Fibroblast of the conjunctiva (primary cell): ENCODE measurements at regions not wholly inside any gene's neighbourhood (a gene's known extent, or its start where the extent isn't known, plus 50 kb on each side); places are given as distances from the start of the nearest gene placed in this dataset.
"Not testable (repeated sequence)": the region's sequence is repeated elsewhere in the genome, so short reads cannot be mapped to it uniquely, and the experiment has no call there.

Experiments used
- DNase-seq: peaks from one replicate; pipeline ENCODE4 v3.0.0-alpha.2; 2010; ENCODE audit warnings: low read depth

- DNase-seq = no peak
Measured at GRCh38 chr4:155032521-155033229, 175.8 kb upstream of the NPY2R start.

- no peak for DNase-seq
Measured at GRCh38 chr4:155033604-155034003, 174.8 kb upstream of the NPY2R start.

DNA sequence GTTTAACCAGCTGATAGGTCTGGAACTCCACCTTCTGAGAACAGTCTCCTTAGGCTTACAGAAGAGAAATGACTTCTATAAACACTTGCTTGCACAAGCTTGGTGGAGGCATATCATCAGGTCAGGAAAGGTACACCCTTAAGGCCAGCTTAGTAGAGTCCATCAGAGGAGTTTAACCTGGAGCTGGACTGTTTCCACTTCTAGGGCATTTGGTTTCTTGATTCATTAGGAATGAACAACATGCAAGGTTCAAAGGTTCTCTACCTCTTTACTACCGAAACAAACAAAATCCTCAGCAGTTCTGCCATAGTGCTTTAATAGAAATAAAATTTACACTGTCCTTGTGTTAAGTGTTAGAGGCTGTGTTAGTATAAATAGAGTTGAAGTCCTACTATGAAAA, 171.4 kb upstream of the NPY2R start:
- no peak for DNase-seq

GRCh38 chr4:155038459-155038858, 170.0 kb upstream of the NPY2R start:
- no peak for DNase-seq

DNA sequence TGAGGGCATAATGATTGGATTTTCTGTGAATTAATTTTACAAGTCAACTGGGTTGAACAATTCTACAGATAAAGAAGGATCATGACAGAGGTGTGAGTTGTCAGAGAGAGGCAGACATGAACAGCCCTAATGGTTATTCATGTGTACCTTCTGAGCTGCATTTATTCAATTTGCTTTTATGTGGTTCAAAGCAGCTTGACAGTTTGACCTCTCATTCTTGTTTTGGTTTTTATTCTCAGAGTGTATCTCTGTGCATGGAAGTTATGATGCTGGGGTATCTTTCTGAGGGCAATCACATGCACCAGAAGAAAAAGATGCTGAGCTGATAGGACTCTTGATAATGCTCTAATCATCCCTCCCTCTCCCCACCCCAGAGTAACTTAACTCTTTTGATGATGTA, 169.3 kb upstream of the NPY2R start:
- no peak for DNase-seq

DNA sequence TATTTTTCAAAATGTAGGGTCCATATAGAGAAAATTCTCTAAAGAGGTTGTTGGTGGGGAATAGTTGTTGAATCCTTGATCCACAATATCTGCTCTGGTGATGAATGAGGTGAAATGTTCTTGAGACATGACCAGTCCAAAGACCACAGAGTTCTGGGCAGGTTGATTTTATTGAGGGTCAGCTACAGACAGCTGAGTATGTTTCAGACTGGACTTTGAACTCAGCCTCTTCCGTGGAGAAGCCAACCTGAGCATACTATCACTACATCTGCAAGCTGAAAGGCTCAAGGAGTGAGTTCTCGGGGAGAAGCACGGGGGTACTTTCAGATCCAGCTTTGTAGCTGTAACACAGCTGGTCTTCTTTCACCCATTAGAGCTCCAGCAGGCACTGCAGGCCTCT, 168.4 kb upstream of the NPY2R start:
- DNase-seq = no peak

- DNase-seq = peak; percentile 35
Measured at GRCh38 chr4:155042014-155042413, 166.4 kb upstream of the NPY2R start.

- not testable (repeated sequence) for DNase-seq
Measured at GRCh38 chr4:155044251-155044650, 164.2 kb upstream of the NPY2R start.

- DNase-seq = peak; percentile 10
Measured at GRCh38 chr4:155047755-155048154, 160.7 kb upstream of the NPY2R start.

DNA sequence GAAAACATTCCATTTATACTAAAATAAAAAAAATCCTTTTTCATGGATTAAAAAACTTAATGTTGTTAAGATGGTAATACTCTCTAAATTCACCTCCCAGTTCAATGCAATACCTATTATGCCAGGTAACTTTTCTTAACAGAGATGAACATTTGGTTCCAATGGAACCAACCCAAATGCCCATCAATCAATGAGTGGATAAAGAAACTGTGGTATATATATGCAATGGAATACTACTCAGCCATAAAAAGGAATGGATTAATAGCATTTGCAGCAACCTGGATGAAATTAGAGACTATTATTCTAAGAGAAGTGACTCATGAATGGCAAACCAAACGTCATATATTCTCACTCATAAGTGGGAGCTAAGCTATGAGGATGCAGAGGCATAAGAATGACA, 154.4 kb upstream of the NPY2R start:
- not testable (repeated sequence) for DNase-seq

- DNase-seq = no peak
Measured at GRCh38 chr4:155060419-155060818, 148.0 kb upstream of the NPY2R start.

- no peak for DNase-seq
Measured at GRCh38 chr4:155060873-155061272, 147.6 kb upstream of the NPY2R start.

DNA sequence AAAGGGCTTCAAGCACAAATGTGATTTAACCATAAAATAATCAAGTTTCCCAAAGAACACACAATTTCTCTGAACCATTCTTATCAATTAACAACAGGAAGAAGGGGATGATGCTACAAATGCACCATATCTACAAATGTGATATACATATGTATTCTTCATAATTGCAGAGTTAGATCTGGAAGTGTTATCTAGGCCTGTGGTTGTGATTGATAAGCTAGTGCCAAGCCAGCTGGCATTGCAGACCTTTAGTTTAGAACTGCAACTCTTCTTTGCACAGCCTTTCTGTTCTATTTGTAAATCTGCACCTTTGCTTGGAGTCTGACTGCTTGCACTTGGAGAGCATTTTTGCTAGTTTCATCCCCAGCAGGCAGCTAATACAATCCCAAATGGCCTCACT, 145.5 kb upstream of the NPY2R start:
- no peak for DNase-seq

DNA sequence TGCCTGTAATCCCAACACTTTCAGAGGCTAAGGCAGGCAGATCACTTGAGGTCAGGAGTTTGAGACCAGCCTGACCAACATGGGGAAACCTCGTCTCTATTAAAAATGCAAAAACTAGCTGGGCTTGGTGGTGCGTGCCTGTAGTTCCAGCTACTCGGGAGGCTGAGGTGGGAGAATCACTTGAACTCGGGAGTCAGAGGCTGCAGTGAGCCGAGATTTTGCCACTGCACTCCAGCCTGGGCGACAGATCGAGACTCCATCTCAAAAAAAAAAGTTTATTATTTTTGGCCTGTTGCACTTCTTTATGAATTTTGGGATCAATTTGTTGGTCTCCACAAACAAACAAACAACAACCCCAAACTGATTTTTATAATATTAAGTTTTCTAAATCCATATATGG, 143.5 kb upstream of the NPY2R start:
- not testable (repeated sequence) for DNase-seq

DNA sequence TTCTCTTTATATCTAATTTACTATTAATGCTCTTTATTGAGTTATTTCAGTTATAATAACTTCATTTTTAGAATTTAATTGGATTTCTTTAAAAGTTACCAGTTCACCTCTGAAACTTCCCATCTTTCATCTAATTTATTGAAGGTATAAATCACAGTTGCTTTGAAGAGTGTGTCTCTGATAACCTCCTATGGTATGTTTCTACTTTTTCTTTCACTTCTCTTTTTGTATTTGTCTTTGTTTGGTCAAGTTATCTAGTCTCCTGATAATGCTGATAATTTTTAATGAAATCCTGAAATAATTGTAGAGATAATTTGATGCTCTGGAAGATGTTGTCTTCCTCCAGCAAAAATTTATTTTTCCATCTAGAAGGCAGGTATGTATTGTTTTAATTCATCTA, 141.6 kb upstream of the NPY2R start:
- no peak for DNase-seq

DNA sequence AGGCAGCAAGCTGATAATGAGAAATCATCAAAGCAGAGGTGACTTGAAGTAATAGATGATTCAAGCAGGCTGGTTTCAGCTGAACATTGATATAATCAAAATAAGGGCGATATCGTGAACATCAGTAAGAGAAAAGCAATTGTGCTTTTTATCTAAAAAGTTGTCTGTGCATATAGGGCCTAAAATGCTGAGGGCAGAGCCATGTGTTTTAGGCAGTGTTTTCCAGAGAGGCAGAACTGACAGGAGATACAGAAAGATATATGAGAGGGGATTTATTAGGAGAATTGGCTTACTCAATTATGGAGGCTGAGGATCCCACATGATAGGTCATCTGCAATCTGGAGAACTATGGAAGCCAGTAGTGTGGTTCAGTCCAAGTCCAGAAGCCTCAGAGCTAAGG, 136.5 kb upstream of the NPY2R start:
- DNase-seq = no peak

DNA sequence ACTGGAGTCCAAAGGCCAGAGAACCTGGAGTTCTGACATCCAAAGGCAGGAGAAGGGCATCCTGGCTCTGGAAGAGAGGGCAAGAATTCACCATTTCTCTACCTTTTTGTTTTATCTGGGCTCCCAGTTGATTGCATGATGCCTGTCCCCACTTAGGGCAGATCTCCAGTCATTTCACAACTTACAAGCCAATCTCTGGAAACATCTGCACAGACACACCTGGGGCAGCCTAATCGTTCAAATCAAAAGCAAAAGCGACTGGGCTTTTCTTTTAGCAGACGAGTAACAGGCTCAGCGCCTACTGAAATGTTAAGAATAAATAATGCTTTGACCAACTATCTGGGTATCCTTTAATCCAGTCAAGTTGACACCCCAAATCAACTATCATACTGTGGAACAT, 136.0 kb upstream of the NPY2R start:
- DNase-seq = no peak

DNA sequence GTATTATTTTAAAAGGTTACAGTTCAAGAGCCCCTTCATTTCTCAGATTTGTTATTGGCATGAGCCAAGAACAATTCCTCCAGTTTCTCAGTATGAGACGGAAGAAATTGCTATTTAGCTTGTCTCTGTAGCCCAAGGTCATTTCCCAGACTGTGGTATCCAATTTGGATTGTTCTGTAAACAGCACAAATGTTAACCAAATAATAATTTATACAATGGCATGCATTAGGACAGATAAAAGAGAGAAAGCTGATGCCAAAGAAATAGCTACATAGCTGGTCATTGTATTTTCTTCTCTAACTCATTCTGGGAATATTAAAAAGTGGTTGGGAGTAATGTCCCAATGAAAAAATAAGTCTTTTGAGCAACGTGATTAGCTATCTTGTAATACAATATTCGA, 134.6 kb upstream of the NPY2R start:
- no peak for DNase-seq

DNA sequence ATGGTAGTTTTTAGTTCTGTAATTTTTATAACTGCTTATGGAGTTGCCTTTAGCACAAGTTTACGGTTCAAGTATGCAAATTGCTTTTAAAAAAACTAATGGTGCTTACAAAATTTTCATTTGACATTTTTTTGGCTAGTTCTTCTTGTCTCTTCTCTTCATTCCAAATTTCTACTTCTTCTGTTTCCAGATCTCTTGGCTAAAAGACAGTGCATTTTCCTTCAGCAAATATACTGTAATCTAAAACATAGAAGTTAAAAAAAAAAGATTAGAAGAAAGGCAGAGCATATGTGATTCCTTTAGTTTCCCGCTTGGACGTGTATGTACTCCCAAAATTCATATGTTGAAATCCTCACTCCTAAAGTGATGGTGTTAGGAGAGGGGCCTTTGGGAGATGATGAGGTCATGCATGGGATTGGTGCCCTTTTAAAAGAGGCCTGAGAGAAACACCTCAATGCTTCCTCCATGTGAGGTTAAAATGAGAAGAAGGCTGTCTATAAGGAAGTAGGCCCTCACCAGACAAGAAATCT, 132.1 kb upstream of the NPY2R start:
- DNase-seq = no peak

- DNase-seq = no peak
Measured at GRCh38 chr4:155077452-155078229, 130.8 kb upstream of the NPY2R start.

DNA sequence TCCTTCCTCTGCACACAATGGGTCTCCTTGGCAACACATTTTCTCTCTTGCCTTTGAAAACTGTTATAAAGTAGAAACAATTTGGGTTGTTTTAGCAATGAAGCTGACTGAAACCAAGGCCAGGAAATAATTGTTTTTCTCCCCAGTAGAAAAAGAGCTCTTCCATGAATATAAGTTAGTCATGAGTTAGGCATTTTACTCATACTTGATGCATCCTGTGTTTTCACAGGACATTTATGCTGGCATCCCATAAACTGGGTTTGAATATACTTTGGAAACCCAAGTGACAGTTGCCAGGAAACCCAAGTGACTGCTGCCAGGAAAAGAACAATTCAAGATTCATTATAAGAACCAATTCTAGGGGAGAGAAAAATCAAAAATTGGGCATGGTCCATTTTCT, 128.6 kb upstream of the NPY2R start:
- no peak for DNase-seq

DNA sequence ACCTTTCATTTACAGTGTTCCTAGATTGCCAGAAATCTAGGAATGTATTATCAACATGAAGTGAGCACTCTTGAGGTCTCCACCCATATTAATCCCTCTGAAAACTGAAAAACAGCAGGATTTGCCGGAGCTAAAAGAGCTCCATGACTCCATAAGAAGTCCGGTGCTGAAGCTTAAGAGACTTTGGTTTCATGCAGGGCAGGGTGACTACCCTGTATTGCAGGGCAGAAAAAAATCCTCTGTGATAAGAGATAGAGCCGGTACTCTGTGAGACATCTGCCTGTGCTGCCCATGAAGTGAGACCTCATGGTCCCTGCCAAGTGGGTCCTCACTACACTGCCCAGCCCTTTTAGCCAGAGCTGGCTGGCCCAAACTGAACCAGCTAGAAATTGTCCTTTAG, 127.2 kb upstream of the NPY2R start:
- no peak for DNase-seq

GRCh38 chr4:155085843-155086530, 122.4 kb upstream of the NPY2R start:
- DNase-seq = peak; percentile 14
